ENCODE measurements at regions not wholly inside any gene's neighbourhood (a gene's known extent, or its start where the extent isn't known, plus 50 kb on each side); places are given as distances from the start of the nearest gene placed in this dataset.
"Not testable (repeated sequence)": the region's sequence is repeated elsewhere in the genome, so short reads cannot be mapped to it uniquely, and the experiment has no call there.

DNA sequence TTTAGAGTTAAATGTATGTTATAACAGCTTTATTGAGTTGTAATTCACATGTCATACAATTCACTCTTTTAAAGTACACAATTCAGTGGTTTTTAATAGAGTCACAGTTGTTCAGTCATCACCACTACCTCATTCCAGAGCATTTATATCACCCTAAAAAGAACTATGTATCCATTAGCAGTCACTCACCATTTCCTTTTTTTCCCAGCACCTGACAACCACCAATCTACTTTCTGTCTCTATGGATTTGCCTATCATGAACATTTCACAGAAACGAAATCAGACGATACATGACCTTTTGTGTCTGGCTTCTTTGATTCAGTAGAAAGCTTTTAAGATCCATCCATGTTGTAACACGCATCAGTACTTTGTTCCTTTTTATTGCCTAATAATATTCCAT, 52.9 kb upstream of the FRAS1 start:
- Histone ChIP-seq H3K4me3 (ENCODE audit: low read depth, low read length) (no peak overlapping the region), H3K27me3 (ENCODE audit: control insufficient read depth, insufficient read depth, low read length) (no peaks in the 10 kb centered on the region), H3K36me3 (ENCODE audit: control insufficient read depth, insufficient read depth, low read length) (no peaks in the 10 kb centered on the region)
- TF ChIP-seq, protein P1, sequence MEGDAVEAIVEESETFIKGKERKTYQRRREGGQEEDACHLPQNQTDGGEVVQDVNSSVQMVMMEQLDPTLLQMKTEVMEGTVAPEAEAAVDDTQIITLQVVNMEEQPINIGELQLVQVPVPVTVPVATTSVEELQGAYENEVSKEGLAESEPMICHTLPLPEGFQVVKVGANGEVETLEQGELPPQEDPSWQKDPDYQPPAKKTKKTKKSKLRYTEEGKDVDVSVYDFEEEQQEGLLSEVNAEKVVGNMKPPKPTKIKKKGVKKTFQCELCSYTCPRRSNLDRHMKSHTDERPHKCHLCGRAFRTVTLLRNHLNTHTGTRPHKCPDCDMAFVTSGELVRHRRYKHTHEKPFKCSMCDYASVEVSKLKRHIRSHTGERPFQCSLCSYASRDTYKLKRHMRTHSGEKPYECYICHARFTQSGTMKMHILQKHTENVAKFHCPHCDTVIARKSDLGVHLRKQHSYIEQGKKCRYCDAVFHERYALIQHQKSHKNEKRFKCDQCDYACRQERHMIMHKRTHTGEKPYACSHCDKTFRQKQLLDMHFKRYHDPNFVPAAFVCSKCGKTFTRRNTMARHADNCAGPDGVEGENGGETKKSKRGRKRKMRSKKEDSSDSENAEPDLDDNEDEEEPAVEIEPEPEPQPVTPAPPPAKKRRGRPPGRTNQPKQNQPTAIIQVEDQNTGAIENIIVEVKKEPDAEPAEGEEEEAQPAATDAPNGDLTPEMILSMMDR (IDR thresholded peaks at IDR 0.05; ENCODE audit: insufficient read depth, low read length, severe bottlenecking): no peak
- DNase-seq (ENCODE audit: low read depth) (peak; percentile 88), FAIRE-seq (no peak)

DNA sequence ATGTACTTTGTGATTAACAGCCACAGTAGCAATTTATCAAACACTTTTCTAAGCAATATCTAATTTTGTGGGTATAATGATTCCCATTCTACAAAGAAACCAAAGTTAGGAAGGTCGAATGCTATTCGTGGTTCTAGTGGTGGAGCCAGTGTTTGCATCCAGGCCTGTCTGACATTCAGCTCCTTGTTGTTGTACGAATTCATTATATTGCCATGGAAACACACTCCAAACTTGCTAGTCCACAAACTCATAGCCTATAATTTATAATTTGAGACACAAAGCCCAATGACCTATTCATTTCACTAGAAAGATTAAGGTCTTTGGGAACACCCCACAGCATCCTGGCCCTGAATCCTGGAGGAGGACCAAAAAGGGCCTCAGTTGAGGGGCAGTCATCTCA, 52.0 kb upstream of the FRAS1 start:
- TF ChIP-seq, protein P1 (IDR thresholded peaks at IDR 0.05; ENCODE audit: insufficient read depth, low read length, severe bottlenecking): no peak
- Histone ChIP-seq H3K36me3 (ENCODE audit: control insufficient read depth, insufficient read depth, low read length) (no peaks in the 10 kb centered on the region), H3K27me3 (ENCODE audit: control insufficient read depth, insufficient read depth, low read length) (no peaks in the 10 kb centered on the region), H3K4me3 (ENCODE audit: low read depth, low read length) (no peak overlapping the region)
- FAIRE-seq (no peak), DNase-seq (ENCODE audit: low read depth) (no peak)

DNA sequence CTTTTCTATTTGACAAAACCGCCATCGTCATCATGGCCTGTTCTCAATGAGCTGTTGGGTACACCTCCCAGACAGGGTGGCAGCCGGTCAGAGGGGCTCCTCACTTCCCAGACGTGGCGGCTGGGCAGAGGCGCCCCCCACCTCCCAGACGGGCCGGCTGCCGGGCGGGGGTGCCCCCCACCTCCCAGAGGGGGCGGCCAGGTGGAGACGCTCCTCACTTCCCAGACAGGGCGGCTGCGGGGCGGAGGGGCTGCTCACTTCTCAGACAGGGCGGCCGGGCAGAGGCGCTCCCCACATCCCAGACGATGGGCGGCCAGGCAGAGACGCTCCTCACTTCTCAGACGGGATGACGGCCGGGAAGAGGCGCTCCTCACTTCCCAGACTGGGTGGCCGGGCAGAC, 50.1 kb upstream of the FRAS1 start:
- DNase-seq (ENCODE audit: low read depth); FAIRE-seq; H3K27me3 ChIP-seq (ENCODE audit: control insufficient read depth, insufficient read depth, low read length); H3K36me3 ChIP-seq (ENCODE audit: control insufficient read depth, insufficient read depth, low read length); H3K4me3 ChIP-seq (ENCODE audit: low read depth, low read length): not testable (repeated sequence)
